HCT116 (cell line): ENCODE measurements at regions not wholly inside any gene's neighbourhood (a gene's known extent, or its start where the extent isn't known, plus 50 kb on each side); places are given as distances from the start of the nearest gene placed in this dataset.

Source experiments
- ATAC-seq: fragments of 200-7000 bp; cut with Tn5 transposase; 2 replicates; pipeline ENCODE4 v1.9.1; 2020; ENCODE audit warnings: mild to moderate bottlenecking, moderate library complexity
- BruUV-seq: library from RNA; stranded (reverse); fragments of 400-500 nt; replicated peaks from 2 replicates; lab custom pipeline; 2021; lab: Mats Ljungman, UMichigan
- CTCF ChIA-PET: fragments of 300-600 bp; sonication (Branson Sonifier 250); formaldehyde crosslinking; loops from one replicate; lab custom pipeline; 2021; ENCODE audit warnings: antibody characterized with exemption; lab: Charles Lee
- POLR2A ChIA-PET: fragments of 300-600, 350-600 bp; sonication (Branson Sonifier 250); formaldehyde crosslinking; loops from one replicate; lab custom pipeline; 2021; ENCODE audit warnings: antibody characterized with exemption; lab: Charles Lee
- RAD21 ChIA-PET, 2 experiments: fragments of 300-600 bp; sonication (Branson Sonifier 250); formaldehyde crosslinking; loops; one replicate each; lab custom pipeline; 2023; ENCODE audit warnings: low total read pairs in 2 of 2; ENCODE audit not compliant: uncharacterized antibody in 2 of 2, unreplicated experiment in 2 of 2, low non-redundant PET in 1 of 2; lab: Charles Lee
- DNase-seq: peaks from one replicate; pipeline ENCODE4 v3.0.0-alpha.2; 2010; ENCODE audit warnings: low read depth, low spot score
- H2AFZ ChIP-seq: fragments of 200-600 bp; shearing (Covaris generic), sonication (generic); 2 replicates; pipeline ENCODE4 v1.6.1; 2017; ENCODE audit warnings: low read depth, mixed run types, mixed read lengths, antibody characterized with exemption, low read length; ENCODE audit not compliant: poor library complexity, severe bottlenecking
- H3K27ac ChIP-seq: 2 replicates; pipeline ENCODE4 v1.5.1; 2012; ENCODE audit warnings: low read depth, low read length
- H3K27me3 ChIP-seq: fragments of 200-600 bp; sonication (generic); 2 replicates; pipeline ENCODE4 v1.6.1; 2016; ENCODE audit warnings: mixed run types, low read length, mixed read lengths; ENCODE audit not compliant: insufficient read depth
- H3K36me3 ChIP-seq, 2 experiments: fragments of 200-500 bp in 1 of 2; fragments of 200-600 bp in 1 of 2; sonication (Bioruptor generic) in 1 of 2; sonication (generic) in 1 of 2; 2 replicates each; pipeline versions ENCODE4 v1.5.1 to v1.6.1; 2014 to 2016; ENCODE audit warnings: low read length in 2 of 2, inconsistent platforms in 1 of 2, mixed read lengths in 1 of 2, mixed run types in 1 of 2; ENCODE audit not compliant: insufficient read depth in 2 of 2, control insufficient read depth in 1 of 2
- H3K4me1 ChIP-seq, 2 experiments: fragments of 200-600 bp in 1 of 2; sonication (generic) in 1 of 2; 2 replicates each; pipeline versions ENCODE4 v1.5.1 to v1.6.1; 2012 to 2017; ENCODE audit warnings: low read length in 2 of 2, inconsistent platforms in 1 of 2, mild to moderate bottlenecking in 1 of 2, mixed read lengths in 1 of 2, mixed run types in 1 of 2, moderate library complexity in 1 of 2; ENCODE audit not compliant: insufficient read depth in 2 of 2, control insufficient read depth in 1 of 2
- H3K4me2 ChIP-seq: fragments of 200-600 bp; sonication (generic); 2 replicates; pipeline ENCODE4 v1.6.1; 2017; ENCODE audit warnings: mixed run types, low read length, mixed read lengths
- H3K4me3 ChIP-seq, 2 experiments: fragments of 200-600 bp in 1 of 2; sonication (generic) in 1 of 2; replicated peaks in 1 of 2; 2 replicates each; pipeline ENCODE4 v1.5.1; 2011 to 2016; ENCODE audit warnings: low read length in 2 of 2, control low read depth in 1 of 2, low read depth in 1 of 2, mild to moderate bottlenecking in 1 of 2, mixed read lengths in 1 of 2, mixed run types in 1 of 2
- H3K79me2 ChIP-seq: fragments of 200-600 bp; sonication (generic); 2 replicates; pipeline ENCODE4 v1.6.1; 2017; ENCODE audit warnings: mild to moderate bottlenecking, mixed run types, low read length, moderate library complexity, mixed read lengths; ENCODE audit not compliant: insufficient read depth
- H3K9ac ChIP-seq: fragments of 200-600 bp; sonication (generic); 2 replicates; pipeline ENCODE4 v1.6.1; 2016; ENCODE audit warnings: low read length, mixed read lengths
- H3K9me2 ChIP-seq: fragments of 200-600 bp; sonication (generic), shearing (Covaris generic); 2 replicates; pipeline ENCODE4 v1.6.1; 2017; ENCODE audit warnings: mixed run types, mild to moderate bottlenecking, moderate library complexity; ENCODE audit not compliant: insufficient read depth
- H3K9me3 ChIP-seq, 2 experiments: fragments of 200-500 bp in 1 of 2; fragments of 200-600 bp in 1 of 2; sonication (Bioruptor generic) in 1 of 2; sonication (generic) in 1 of 2; 2 replicates each; pipeline ENCODE4 v1.6.1; 2014 to 2017; ENCODE audit warnings: low read length in 2 of 2, mixed read lengths in 2 of 2, inconsistent platforms in 1 of 2, low read depth in 1 of 2, mild to moderate bottlenecking in 1 of 2, mixed run types in 1 of 2, moderate library complexity in 1 of 2; ENCODE audit not compliant: control insufficient read depth in 1 of 2, insufficient read depth in 1 of 2
- H4K20me1 ChIP-seq: fragments of 200-600 bp; sonication (generic), shearing (Covaris generic); 2 replicates; pipeline ENCODE4 v1.6.1; 2017; ENCODE audit warnings: mixed run types, mild to moderate bottlenecking, moderate library complexity; ENCODE audit not compliant: insufficient read depth
- CBX3 ChIP-seq: IDR thresholded peaks from 2 replicates; pipeline ENCODE4 v1.6.1; 2012; ENCODE audit warnings: low read depth
- CEBPB ChIP-seq: IDR thresholded peaks from 2 replicates; pipeline ENCODE4 v1.6.1; 2012; ENCODE audit warnings: low read depth
- EZH2 ChIP-seq: fragments of 200-600 bp; sonication (generic); IDR thresholded peaks from 2 replicates; pipeline ENCODE4 v1.6.1; 2017; ENCODE audit warnings: antibody characterized with exemption, mixed run types
- EZH2phosphoT487 ChIP-seq: fragments of 200-600 bp; IDR thresholded peaks from 2 replicates; pipeline ENCODE4 v1.6.1; 2018; ENCODE audit warnings: antibody characterized with exemption, borderline replicate concordance
- POLR2A ChIP-seq: IDR thresholded peaks from 2 replicates; pipeline ENCODE4 v1.7.0; 2011; ENCODE audit warnings: borderline replicate concordance; ENCODE audit not compliant: insufficient read depth, insufficient read length; ENCODE audit errors: extremely low read depth
- POLR2AphosphoS5 ChIP-seq: IDR thresholded peaks from 2 replicates; pipeline ENCODE4 v1.6.1; 2011; ENCODE audit warnings: mild to moderate bottlenecking, low read depth, low read length, moderate library complexity
- SP1 ChIP-seq: IDR thresholded peaks from 2 replicates; pipeline ENCODE4 v1.6.1; 2012; ENCODE audit warnings: low read depth
- TCF7L2 ChIP-seq: IDR thresholded peaks from 2 replicates; pipeline ENCODE4 v1.7.0; 2011; ENCODE audit warnings: borderline replicate concordance, inconsistent platforms; ENCODE audit not compliant: insufficient read depth, insufficient read length; ENCODE audit errors: extremely low read depth
- YY1 ChIP-seq: IDR thresholded peaks from 2 replicates; pipeline ENCODE4 v1.6.1; 2011; ENCODE audit warnings: low read length, low read depth, moderate library complexity, mild to moderate bottlenecking; ENCODE audit not compliant: insufficient replicate concordance; ENCODE audit errors: extremely low read depth
- ZFX ChIP-seq: fragments of 450-650 bp; IDR thresholded peaks from 2 replicates; pipeline ENCODE4 v1.6.1; 2017
- ZNF274 ChIP-seq: fragments of 200-500 bp; sonication (Bioruptor generic); IDR thresholded peaks from 2 replicates; pipeline ENCODE4 v1.6.1; 2014; ENCODE audit warnings: mild to moderate bottlenecking, low read depth, low read length, inconsistent platforms
- intact Hi-C: fragments of 100-400 bp; cut with micrococcal nuclease; formaldehyde crosslinking; loops from 2 replicates; pipeline ENCODE4 v1.10.0; 2022
- TF ChIP-seq, protein P1 (sequence below): IDR thresholded peaks from 2 replicates; pipeline ENCODE4 v1.6.1; 2012
- TF ChIP-seq, protein P2 (sequence below): IDR thresholded peaks from 2 replicates; pipeline ENCODE4 v1.6.1; 2011; ENCODE audit warnings: mild to moderate bottlenecking, low read length, moderate library complexity; ENCODE audit not compliant: insufficient replicate concordance; ENCODE audit errors: extremely low read depth

DNA sequence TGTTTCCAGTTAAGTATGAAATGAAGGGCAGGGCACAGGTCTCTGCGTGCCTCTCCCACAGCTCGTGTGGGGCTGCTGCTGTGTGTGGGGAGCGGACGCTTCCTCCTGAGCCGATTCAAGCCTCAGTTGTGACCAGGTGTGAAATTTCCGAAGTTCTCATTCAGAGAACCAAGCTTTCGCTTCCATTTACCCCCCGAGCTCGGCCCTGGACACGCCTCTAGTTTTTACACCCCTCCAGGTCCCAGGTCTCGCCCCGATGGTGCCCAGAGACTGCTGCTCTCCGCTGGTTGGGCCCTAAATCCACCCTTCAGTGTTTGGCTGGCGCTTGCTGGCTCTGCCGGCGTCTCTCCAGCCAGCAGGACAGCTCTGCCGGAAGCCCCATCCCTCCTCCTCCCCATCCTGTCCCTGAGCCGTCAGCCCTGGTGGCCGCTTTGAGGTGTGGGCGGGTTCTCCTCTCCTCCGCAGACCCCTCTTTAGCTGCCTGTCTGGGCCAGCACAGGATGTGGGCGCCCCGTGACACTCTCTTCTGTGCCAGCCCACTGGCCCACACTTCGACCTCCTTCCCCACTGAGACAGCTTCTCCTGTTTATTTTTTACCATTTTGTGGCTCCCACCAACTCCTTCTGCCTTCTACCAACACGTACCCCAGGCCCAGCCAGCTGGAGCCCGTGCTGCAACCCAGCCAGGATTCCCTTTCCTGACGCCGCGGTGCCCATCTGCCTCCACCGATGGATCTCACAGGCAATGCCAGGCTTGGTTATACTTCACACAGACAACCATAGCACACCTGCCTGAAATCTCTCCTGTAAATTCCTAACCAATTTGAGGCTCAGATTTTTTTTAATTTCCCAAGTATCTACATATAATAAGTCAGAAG, 142.8 kb downstream of the DLL1 start:
- Histone ChIP-seq H3K4me1 (peaks cover 10 to 11% of the 10 kb centered on the region in 2 experiments), H3K9me2 (no peaks in the 10 kb centered on the region), H2AFZ (no peak overlapping the region), H3K4me3 (no peak overlapping the region), H3K9ac (no peak overlapping the region), H3K27ac (no peak overlapping the region), H4K20me1 (no peaks in the 10 kb centered on the region), H3K27me3 (no peaks in the 10 kb centered on the region), H3K36me3 (no peaks in the 10 kb centered on the region), H3K9me3 (peaks cover 7 to 11% of the 10 kb centered on the region in 2 experiments; a peak in 2 of 4 replicates), H3K79me2 (no peaks in the 10 kb centered on the region), H3K4me2 (no peak overlapping the region)
- TF ChIP-seq CBX3 (no peak), EZH2 (no peak), ZFX (no peak), SP1 (no peak), YY1 (no peak), POLR2A (no peak), CEBPB (no peak), TCF7L2 (no peak), EZH2phosphoT487 (no peak), ZNF274 (no peak), POLR2AphosphoS5 (no peak)
- TF ChIP-seq, protein P1, sequence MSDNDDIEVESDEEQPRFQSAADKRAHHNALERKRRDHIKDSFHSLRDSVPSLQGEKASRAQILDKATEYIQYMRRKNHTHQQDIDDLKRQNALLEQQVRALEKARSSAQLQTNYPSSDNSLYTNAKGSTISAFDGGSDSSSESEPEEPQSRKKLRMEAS, result no peak
- TF ChIP-seq, protein P2, sequence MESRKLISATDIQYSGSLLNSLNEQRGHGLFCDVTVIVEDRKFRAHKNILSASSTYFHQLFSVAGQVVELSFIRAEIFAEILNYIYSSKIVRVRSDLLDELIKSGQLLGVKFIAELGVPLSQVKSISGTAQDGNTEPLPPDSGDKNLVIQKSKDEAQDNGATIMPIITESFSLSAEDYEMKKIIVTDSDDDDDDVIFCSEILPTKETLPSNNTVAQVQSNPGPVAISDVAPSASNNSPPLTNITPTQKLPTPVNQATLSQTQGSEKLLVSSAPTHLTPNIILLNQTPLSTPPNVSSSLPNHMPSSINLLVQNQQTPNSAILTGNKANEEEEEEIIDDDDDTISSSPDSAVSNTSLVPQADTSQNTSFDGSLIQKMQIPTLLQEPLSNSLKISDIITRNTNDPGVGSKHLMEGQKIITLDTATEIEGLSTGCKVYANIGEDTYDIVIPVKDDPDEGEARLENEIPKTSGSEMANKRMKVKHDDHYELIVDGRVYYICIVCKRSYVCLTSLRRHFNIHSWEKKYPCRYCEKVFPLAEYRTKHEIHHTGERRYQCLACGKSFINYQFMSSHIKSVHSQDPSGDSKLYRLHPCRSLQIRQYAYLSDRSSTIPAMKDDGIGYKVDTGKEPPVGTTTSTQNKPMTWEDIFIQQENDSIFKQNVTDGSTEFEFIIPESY, result no peak
- DNase-seq (no peak), ATAC-seq (no peak)
- RAD21 ChIA-PET, result no interaction called here
- no TSS peak for BruUV-seq
- intact Hi-C loops, result no loop called here
- CTCF ChIA-PET, result no interaction called here
- POLR2A ChIA-PET, result no interaction called here
